NT2/D1 (cell line): ENCODE measurements at regions not wholly inside any gene's neighbourhood (a gene's known extent, or its start where the extent isn't known, plus 50 kb on each side); places are given as distances from the start of the nearest gene placed in this dataset.

Experiments
- SUZ12 ChIP-seq: IDR thresholded peaks from 2 replicates; pipeline ENCODE4 v1.6.1; 2011; ENCODE audit not compliant: insufficient read length, insufficient read depth; ENCODE audit errors: extremely low read depth
- YY1 ChIP-seq: IDR thresholded peaks from 2 replicates; pipeline ENCODE4 v1.6.1; 2011; ENCODE audit not compliant: insufficient read length, insufficient read depth
- ZNF274 ChIP-seq: IDR thresholded peaks from 2 replicates; pipeline ENCODE4 v1.6.1; 2011; ENCODE audit warnings: mild to moderate bottlenecking, low read depth, low read length

- TF ChIP-seq YY1 (no peak), ZNF274 (no peak), SUZ12 (no peak)
Observed at GRCh38 chrX:149092179-149092578, 412.9 kb downstream of the IDS start.
